ENCODE measurements at regions not wholly inside any gene's neighbourhood (a gene's known extent, or its start where the extent isn't known, plus 50 kb on each side); places are given as distances from the start of the nearest gene placed in this dataset.
"Not testable (repeated sequence)": the region's sequence is repeated elsewhere in the genome, so short reads cannot be mapped to it uniquely, and the experiment has no call there.

DNA sequence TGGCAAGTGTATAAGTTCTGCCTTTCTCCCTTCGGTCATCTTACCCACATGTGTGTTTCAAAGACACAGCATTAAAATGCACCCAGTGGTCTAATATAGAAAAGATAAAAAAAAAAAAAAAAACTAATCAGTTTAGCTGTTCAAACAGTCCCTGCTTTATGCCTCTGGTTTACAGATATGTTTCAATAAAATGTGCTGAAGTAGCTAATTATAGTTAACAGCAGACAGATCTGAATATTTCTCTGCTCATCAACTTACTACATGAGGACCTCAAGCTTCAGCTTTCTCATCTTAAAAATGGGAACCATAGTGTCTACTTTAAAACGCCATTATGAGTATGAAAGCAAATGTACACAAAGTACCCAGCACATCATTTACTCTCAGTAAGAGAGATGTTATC, 280.6 kb upstream of the DEFB112 start:
- no peak for DNase-seq (ENCODE audit: insufficient read length, low spot score)
- no peak for FAIRE-seq

DNA sequence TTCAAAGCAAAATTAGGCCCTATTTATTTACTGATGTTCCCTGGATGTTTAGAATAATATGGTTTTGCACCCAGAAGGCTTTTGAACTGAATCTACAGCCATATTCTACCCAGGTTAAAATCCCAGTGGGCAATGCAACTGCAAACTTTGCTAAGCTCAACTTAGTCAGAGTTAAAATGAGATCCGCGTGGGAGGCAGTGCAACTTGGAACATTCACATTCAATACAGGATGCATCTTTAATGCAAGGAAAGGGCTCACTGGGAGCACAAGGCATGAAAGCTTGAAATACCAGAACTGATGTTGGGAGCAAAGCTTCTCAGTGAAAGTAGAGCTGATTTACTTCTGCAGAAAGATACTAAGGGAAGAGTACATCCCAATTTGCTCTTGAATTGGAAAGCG, 281.2 kb upstream of the DEFB112 start:
- FAIRE-seq (no peak), DNase-seq (ENCODE audit: insufficient read length, low spot score) (no peak)

DNA sequence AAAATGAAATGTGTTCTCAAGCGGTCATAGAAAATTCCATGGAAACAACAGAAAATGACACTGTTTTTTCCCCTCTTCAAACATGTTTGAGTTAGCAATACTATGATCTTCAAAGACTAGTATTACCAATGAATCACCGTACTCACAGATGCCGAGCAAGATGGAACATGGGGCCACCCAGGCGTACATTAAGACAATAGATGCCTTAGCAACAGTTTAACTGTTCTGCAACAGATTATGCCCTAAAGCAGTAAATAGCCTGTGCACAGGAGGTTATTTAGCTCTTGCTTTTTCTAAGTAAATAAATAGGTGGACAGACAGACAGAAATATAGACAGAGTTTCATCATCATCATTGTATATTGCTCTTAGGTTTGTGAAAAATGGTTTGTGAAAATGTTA, 284.0 kb upstream of the DEFB112 start:
- DNase-seq (ENCODE audit: insufficient read length, low spot score) (no peak), FAIRE-seq (no peak)

DNA sequence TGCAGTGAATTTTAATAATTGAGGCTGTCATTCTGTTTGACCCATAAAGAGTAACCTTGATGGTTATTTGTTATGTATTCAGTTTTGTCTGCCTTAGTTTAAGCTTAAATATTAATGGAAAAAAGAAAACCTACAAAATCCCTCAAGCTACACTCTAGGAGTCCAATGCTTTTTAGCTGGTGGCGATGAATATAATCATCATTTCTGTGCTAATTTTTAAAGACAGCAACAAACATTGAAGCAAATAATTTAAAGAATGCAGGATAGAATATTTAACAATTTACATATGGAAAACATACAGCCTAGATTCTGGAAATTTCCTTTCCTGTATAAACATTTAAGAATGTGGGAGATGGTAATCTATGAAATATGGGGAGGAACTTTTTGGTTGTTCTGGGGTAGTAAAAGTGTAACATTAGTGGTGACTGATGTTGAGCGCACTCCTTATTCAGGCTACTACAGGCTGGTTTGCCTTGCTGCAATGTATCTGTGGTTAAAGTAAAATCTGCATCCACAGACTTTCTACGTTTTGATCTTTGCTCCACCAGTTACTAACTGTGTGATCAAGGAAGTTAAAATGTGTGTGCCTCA, 287.9 kb upstream of the DEFB112 start:
- no peak for DNase-seq (ENCODE audit: insufficient read length, low spot score)
- no peak for FAIRE-seq

DNA sequence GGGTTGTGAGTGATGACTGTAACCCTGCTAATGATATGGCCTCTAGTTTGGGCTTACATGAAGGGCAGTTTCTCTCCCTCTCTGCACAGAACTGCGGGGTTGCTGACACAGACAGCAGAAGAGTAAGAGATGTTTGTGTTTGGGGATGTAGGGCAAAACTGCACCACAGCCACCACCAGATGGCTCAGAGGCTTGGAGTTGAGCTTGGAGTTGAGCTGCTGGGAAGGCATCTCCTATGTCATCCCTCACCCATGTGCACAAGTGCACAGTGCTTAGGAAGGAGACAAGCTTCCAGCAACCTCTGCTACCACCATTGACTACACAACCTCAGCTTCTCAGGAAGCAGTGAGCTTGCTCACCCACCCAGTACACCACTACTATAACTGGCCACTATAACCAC, 303.9 kb upstream of the DEFB112 start:
- no peak for FAIRE-seq
- no peak for DNase-seq (ENCODE audit: insufficient read length, low spot score)

DNA sequence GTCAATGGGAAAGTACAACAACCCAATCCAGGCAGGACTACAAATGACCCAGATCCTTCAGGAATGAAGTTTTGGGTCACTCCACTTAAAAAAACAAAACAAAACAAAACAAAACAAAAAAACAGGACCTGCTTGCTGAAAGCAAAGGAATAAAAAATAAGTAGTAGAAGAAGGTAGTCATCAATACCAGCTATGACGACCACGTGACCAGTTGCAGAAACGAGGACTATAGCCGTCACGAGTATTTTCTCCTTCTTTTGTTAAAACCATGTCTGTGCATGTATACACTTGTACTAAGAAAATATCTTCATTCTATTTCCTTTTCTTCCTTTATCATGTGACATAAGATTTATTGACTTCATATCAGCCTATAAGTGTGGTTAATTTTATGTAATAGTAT, 308.4 kb upstream of the DEFB112 start:
- FAIRE-seq (no peak), DNase-seq (ENCODE audit: insufficient read length, low spot score) (no peak)

DNA sequence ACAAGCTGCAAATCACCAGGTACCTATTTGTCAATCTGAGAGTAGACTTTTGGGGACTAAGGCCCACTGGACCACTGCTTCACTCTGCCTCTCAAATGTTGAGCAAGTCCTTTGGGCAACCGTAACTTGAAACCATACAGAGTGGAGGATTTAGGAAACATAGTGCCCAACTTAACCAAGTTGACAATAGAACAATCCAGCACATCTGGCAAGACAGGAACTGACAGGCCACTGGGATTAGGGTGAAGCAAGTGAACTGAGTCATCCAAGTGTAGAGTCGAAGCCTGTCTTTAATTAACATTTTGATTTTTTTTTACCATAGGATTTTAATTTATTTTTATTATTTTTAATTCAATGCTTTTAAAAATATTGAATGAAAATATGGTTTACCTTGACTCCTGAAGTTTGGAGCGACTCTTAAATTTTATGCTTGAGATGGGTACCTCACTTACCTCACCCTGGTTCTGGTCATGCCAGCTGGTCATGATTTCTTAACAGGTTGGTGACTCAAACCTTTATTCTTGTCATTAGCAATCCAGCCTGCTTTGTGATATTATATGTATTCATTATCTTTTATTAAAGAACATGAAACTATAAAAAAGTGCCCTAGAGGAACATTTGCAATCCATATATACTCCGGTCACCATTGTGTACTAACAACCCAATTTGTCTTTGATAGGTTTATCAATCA, 312.1 kb upstream of the DEFB112 start:
- DNase-seq (ENCODE audit: insufficient read length, low spot score) = no peak
- no peak for FAIRE-seq

DNA sequence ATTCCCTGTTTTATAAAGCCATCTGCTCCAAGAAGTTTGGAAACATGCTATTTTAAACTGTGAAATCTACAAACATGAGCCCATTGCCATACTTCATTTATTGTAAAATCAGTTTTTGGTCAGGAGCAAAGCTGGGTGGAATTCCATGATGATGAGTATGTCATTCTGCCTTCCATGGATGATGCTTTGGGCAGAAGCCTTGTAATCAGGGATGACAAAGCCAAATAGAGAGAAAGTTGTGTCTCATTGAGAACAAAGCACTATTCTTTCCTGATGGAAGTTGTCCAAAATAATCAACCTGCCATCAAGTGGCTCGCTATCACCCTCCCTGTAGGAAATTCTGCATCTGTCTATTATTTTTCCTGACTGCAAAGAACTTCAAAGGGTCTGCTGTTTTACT, 313.0 kb upstream of the DEFB112 start:
- FAIRE-seq (no peak), DNase-seq (ENCODE audit: insufficient read length, low spot score) (no peak)

DNA sequence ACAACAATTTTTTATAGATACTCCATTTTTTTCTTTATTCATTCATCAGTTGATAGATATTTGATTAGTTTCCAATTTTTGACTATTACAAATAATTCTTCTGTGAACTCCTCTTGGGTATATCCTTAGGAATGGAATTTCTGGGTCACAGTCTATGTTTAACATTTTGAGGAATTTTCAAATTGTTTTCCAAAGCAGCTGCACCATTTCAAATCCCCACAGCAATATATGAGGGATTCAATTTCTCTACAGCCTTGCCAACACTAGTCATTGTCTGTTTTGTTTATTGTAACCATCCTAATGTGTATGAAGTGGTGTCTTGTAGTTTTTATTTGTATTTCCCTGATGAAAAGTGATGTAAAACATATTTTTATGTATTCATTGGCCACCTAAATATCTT, 320.3 kb upstream of the DEFB112 start:
- no peak for DNase-seq (ENCODE audit: insufficient read length, low spot score)
- FAIRE-seq = no peak

DNA sequence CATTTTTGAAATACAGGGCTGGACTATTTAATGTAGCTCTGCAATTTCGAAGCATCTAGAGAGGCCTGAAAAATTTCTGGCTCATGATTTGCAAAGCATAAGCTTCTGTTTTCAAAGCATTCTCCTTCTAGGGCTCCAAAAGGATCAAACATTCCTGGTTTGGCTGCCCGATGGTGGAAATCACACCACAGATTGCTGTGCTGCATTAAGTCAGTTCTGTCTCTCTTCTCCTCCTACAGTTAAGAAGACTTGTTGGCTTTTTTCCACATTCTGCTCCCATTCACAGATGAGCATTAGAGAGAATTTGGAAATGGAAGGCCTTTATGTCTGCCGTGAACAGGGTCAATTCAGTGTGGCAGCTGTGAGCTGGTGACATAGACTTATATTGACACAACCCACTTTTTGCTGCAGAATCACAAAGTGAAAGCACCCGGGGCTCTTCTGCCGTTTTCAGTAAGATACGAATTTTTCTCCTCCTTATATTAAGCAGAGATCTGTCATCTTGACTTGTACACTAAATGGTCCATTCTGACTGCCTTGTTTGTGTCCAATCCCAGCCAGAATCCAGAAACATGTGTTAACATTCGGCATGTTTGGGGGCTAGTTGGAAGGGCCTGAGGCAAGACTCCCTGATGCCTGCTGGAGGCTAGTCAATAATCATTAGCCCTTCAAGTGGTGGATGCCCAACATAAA, 330.8 kb upstream of the DEFB112 start:
- no peak for FAIRE-seq
- DNase-seq (ENCODE audit: insufficient read length, low spot score) = no peak

DNA sequence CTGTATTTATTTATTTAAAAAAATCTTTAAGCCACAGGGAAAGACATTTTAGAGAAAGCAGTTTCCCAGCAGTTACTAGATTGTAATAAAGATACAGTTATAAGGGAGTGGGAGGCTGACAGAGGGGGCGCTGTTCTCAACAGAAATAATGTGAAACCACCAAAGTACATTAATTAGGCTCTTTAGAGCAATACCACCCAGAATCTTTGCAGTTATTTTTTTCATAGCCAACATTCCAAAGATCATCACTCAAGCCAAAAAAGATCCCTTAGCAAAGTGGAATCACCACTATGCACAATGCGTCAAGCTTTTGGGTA, 331.3 kb upstream of the DEFB112 start:
- FAIRE-seq (no peak), DNase-seq (ENCODE audit: insufficient read length, low spot score) (no peak)

DNA sequence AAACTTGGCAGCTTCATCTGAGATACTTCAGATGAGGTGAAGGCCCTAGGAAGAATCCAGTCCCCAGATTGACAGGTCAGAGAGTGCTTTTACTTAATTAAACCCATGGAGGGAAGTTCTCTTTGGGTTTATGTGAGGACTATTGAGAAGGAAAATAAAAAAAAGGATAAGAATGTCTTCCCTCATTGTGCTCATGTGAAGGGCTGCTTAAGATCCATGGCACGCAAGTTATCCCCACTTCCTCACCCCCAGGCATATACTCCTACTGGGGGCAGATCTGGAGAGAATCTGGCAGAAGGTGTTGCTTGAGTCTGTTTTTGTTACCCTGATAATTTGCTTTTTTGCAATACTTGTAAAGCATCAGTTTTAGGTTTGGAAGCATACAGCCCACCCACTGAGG, 322.9 kb upstream of the TFAP2D start:
- FAIRE-seq = no peak

DNA sequence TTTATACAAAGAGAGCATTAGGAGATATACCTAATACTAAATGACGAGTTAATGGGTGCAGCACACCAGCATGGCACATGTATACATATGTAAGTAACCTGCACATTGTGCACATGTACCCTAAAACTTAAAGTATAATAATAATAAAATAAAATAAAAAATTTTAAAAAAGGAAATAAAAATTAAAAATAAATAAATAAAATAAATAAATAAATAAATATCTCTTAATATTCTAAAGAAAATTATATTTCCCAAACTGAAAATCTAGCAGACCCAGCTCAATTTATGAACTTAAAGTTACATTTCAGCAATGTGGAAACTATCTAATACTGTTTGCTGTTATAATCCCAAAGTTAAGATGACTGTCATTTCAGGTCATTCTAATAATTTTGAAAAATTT, 319.2 kb upstream of the TFAP2D start:
- not testable (repeated sequence) for DNase-seq (ENCODE audit: insufficient read length, low spot score); FAIRE-seq

More for the DNA sequence above, 322.9 kb upstream of the TFAP2D start:
- no peak for DNase-seq (ENCODE audit: insufficient read length, low spot score)

DNA sequence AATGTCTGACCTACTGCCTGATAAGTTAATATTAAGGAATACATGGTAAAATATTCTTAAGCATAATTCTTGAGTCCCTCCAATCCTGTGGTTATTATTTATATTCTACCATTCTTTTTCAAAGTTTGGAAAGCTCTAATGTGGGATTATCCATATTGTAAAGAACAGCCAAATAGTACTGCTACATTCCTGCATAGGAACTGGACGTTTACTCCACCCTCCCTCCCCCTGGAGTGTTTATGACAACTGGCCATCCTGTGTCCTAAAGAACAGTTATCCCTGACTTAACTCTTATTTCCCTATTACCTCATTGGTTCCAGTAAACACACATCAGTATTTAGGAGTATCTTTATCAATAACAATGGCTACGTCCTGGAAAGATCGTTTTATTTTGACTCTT, 308.7 kb upstream of the TFAP2D start:
- FAIRE-seq (no peak), DNase-seq (ENCODE audit: insufficient read length, low spot score) (no peak)

DNA sequence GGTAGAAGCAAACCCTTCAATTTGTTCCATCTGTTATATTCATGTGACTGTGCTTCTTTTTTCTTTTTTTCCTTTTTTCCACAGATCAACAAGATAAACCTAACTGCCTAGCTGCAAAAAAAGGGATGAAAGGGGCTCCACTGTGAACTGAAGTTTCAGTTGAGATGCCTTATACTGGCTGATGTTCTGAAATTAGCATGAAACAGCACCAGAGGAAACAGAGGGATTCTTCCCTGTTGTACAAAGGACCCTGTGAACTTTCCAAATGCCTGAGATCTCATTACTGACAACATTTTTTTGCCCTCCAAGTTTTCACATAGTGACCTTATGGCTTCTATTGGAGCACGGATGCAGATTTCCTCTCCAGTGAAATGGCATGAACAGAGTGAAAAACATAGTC, 302.7 kb upstream of the TFAP2D start:
- FAIRE-seq (no peak), DNase-seq (ENCODE audit: insufficient read length, low spot score) (no peak)

DNA sequence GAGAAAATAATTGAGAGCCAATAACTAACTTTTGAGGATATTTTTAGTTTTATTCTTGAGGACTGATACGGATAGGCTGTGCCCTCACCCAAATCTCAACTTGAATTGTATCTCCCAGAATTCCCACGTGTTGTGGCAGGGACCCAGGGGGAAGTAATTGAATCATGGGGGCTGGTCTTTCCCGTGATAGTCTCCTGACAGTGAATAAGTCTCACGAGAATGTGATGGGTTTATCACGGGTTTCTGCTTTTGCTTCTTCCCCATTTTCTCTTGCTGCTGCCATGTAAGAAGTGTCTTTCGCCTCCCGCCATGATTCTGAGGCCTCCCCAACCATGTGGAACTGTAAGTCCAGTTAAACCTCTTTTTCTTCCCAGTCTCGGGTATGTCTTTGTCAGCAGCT, 292.3 kb upstream of the TFAP2D start:
- FAIRE-seq; DNase-seq (ENCODE audit: insufficient read length, low spot score): not testable (repeated sequence)

DNA sequence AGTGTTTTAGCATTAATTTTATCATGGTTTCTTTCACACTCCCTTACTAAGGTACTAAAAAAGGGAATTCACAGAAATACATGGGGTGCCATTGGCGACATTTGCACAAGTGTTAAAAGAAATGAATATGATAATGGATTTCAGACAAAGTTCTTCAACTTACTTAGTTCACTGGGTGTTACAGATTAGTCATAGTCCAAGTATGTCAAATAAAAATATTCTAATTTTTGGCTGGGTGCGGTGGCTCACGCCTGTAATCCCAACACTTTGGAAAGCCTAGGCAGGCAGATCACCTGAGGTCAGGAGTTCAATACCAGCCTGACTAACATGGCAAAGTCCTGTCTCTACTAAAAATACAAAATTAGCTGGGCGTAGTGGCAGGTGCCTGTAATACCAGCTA, 286.1 kb upstream of the TFAP2D start:
- FAIRE-seq = no peak
- DNase-seq (ENCODE audit: insufficient read length, low spot score) = no peak

DNA sequence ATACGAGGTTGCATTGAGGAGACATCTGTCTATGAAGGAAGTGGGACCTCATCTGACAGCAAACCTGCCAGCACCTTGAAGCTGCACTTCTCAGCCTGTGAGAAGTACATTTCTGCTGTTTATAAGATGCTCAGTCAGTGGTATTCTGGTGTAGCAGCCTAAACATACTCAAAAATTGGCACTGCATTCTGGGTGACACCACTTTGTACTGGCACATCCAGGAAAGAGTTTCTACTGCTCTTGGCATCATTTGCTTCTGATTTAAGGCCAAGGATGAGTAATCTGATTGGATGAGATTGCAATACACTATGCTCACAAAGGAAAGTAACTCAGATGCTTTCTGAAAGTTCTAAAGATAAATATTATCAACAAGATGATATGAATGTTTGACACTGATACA, 275.4 kb upstream of the TFAP2D start:
- no peak for DNase-seq (ENCODE audit: insufficient read length, low spot score)

DNA sequence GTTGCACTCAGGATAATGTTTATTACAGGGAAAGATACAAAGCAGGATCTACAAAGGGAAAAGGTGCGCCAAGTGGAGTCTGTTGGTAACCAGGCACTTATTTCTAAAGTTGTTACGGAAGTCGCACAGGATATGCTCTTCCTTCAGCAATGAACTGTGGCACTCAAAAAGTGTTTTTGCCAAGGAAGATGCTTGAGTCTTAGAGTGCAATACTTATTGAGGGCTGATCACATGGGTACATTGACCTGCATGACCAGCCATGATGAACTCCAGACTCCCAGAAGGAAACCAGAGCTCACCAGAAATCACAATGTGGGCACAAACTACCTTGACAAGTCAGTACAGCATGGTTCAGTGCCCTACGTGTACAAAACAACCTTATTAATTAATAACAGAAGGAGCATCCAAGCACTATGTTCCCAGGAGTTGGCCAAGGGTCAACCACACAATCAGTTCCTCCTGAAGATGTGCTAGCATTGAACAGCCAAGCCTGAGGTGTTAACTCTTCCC, 270.7 kb upstream of the TFAP2D start:
- FAIRE-seq (no peak), DNase-seq (ENCODE audit: insufficient read length, low spot score) (no peak)

More for the DNA sequence above, 275.4 kb upstream of the TFAP2D start:
- FAIRE-seq = no peak

DNA sequence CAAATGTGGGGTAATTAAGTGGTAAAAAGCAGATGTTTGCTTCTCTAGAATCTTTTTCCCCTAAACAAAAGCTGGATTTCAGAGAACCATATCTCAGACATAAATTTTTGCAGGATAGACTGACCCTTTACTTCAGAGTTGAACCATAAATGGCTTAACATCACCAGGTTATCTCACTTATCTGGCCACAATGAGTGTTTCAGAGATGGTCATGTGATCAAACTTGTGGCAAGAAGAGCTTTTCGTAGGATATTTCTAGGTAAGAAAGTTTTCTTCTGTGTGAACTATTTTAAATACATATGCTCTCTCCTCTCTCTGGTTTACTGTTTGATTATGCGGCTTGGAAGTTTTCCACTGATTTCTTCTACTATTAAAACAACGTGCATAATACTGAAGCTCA, 270.2 kb upstream of the TFAP2D start:
- FAIRE-seq (no peak), DNase-seq (ENCODE audit: insufficient read length, low spot score) (no peak)

DNA sequence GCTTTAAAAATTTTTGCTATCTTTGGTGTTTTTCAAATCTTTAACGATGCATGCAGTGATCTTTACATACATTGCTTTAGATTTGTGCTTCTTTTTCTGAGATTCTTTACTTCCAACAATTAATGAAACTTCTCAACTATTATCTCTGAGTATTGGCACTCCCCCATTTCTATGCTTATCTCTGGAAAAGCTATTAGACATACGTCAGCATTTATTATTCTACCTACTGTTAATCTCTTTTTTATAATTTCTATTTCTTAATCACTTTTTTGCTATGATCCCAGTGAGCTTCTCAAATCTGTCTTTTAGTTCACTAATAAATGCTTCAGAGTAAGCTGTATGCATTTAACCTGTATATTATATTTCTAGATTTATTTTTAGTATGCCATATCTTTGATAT, 264.2 kb upstream of the TFAP2D start:
- DNase-seq (ENCODE audit: insufficient read length, low spot score) (no peak), FAIRE-seq (no peak)

DNA sequence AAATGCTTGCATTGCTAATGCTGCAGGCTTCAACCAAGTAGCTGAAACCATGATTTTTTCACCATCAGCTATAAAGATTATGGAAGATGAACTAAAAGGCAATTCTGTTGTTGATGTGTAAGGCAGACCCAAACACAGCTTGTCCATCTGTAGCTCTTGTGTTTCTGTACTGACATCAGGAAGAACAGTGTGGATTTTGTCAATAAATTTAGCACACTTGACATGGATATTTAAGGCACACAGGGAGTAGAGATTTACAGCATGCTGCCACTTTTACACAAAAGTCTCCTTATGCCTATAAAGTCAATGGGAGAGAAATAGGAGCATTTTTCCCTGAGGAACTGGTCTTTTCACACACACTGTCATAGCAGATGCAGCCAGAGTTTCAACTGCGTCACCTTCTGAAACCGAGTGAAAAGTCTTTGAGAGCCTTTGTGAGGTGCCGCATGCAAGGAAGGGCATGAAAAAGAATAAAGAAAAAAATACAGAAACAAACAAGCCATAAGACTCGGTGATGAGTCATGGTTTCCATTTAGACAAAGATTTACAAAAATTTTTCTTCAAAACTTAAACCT, 261.4 kb upstream of the TFAP2D start:
- DNase-seq (ENCODE audit: insufficient read length, low spot score) (no peak), FAIRE-seq (no peak)
